Stimulated activated CD4-positive, alpha-beta T cell treated with anti-CD3 and anti-CD28 coated beads, TNF-alpha, amount 100 ng/mL, for 1 hour (primary cell): ENCODE measurements at regions not wholly inside any gene's neighbourhood (a gene's known extent, or its start where the extent isn't known, plus 50 kb on each side); places are given as distances from the start of the nearest gene placed in this dataset.
"Not testable (repeated sequence)": the region's sequence is repeated elsewhere in the genome, so short reads cannot be mapped to it uniquely, and the experiment has no call there.

ENCODE experiments used
- DNase-seq, 3 donors: peaks; one replicate each; pipeline ENCODE4 v3.0.0-alpha.2; 2020; ENCODE audit warnings: low read depth in 3 of 3, low spot score in 1 of 3

DNA sequence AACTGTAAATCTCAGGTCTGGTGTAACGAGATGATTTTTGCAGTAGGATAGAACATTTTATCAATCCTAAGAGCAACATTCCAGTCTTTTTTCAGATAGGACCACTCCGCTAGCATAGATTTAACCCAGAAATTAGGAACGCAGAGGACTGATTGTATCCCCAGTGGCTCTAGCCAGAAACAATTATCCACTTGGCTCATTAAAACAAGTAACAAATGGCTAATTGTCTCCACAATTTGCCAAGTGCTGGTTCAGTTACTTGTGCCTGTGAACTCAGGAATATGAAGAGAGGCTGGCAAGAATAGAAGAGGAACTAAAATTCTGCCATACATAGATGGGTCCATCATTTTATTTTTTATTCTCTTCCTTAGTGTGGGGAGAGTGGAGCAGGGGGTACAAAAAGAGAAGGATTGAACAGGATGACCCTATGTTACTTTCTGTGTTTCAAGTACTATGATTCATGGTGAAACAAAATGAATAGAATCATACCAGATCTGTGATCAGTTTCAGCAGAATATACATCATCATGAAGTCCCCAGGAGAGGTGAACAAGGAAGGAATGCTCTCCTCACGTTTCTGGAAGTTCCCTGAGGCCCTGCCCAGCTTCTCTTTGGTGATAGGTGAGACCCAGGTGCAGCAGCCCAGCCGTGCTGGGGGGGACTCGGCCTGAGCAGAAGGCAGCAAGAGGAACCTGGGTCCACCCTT lies 121.6 kb downstream of the ARL4C start:
- DNase-seq = no peak

- no peak for DNase-seq
Measured at GRCh38 chr2:234374736-234375135, 122.1 kb downstream of the ARL4C start.

- no peak for DNase-seq
Measured at GRCh38 chr2:234374150-234374508, 122.8 kb downstream of the ARL4C start.

GRCh38 chr2:234373481-234374149 lies 123.3 kb downstream of the ARL4C start:
- DNase-seq = no peak

DNA sequence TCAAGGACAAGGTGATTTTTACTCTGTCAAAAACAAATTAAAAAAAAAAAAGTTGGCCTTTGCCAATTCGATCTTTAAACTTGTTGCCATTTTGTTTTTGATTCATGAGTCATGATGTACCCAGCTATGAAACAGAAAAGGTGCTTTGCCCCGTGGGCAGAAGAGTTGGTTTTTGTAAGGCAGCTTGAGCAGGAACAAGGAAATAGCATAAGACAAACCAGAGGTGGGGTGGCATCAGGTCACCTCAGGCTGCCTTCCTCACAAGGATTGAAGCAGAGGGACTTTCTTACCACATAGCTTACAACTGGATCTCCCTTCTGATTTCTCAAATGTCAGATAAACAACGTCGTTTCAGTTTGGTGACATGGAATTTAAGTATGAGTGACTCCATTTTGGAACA lies 123.8 kb downstream of the ARL4C start:
- no peak for DNase-seq

DNA sequence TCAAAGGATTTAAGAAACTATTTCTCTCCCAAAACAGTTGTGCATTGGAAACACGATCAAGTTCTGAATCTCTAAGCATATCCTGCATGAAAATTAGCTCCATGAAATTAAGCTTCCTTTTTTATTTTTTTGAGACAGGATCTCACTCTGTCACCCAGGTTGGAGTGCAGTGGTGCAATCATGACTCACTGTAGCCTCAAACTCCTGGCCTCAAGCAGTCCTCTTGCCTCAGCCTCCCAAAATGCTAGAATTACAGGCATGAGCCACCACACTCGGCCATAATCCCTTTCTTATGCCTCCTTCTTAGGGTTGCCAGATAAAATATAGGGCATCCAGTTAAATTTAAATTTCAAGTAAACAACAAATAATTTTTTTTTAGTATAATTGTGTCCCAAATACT lies 124.4 kb downstream of the ARL4C start:
- DNase-seq = no peak

DNA sequence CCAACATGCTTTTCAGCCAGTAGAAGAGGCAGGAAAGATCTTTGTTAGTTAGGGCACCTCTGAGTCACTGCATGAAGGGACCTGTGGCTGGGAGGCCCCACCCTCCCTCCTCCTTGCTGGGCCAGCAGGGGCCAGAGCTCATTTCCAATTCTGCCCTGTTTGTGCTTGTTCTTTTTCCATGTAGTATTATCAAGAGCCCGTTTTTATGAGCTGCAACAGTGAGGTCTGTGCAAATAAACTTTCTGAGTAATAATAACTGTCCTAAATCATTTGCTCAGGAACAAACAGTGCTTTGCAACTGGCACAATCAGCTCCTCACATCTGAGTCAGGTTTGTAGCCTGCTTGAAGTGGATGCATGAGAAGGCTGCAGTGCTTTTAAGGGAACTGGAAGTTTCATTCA lies 128.0 kb downstream of the ARL4C start:
- peak; percentile 13 to 26 (median 24) for DNase-seq

GRCh38 chr2:234366891-234367290 lies 130.0 kb downstream of the ARL4C start:
- DNase-seq = no peak

GRCh38 chr2:234364661-234365060 lies 132.2 kb downstream of the ARL4C start:
- DNase-seq = no peak

GRCh38 chr2:234363647-234364294 lies 133.1 kb downstream of the ARL4C start:
- DNase-seq = no peak

- DNase-seq = no peak
Measured at GRCh38 chr2:234363011-234363487, 133.8 kb downstream of the ARL4C start.

- DNase-seq = not testable (repeated sequence)
Measured at GRCh38 chr2:234360313-234360975, 136.4 kb downstream of the ARL4C start.

DNA sequence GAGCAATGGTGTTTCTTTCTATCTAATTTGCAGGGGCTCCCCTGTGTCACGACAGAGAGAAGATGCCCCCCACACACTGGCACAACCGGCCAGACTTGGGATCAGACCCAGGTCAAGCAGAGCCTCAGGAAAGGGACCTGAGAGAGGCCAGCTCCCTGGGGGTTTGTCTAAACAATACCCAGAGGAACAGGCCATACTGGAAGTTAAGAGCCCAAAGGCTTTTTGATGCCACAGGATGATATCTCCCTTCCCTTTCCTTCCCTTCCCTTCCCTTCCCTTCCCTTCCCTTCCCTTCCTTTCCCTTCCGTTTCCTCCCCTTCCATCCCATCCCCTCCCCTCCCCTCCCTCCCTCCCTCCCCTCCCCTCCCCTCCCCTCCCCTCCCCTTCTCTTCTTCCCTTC lies 139.2 kb downstream of the ARL4C start:
- DNase-seq = no peak

- no peak for DNase-seq
Measured at GRCh38 chr2:234355808-234356365, 141.0 kb downstream of the ARL4C start.

DNA sequence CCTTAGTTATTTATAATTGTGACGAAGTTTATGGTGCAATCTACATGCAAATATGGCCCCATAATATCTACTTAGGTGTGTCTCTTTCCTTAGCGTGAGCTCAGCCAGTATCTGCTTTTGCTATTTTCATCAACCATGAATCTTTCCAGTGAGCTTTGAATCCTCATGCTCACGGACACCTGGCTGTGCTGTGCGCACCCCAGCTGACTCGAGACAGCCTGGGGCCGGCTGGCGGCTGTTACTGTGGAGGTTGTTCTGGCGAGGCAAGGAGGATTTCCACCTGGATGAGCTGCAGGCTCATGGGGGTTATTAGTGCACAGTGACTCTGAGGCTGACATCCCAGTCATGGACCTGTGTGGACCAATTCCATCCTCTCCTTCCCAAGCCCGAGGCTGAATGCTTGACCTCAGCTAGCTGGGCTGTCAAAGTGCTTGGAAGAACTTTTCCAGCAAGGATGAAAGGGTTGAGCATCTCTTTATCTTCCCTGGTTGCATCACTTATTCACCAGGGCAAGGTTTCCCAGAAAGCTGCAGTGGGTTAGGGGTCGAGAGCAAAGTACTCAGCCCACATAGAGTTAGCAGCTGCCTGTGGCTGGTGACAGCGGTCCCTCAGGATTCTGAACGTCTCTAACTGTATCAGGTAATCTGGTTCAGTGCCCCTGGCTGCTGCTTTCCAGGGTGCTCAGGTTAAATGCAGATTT lies 141.7 kb downstream of the ARL4C start:
- DNase-seq = no peak

DNA sequence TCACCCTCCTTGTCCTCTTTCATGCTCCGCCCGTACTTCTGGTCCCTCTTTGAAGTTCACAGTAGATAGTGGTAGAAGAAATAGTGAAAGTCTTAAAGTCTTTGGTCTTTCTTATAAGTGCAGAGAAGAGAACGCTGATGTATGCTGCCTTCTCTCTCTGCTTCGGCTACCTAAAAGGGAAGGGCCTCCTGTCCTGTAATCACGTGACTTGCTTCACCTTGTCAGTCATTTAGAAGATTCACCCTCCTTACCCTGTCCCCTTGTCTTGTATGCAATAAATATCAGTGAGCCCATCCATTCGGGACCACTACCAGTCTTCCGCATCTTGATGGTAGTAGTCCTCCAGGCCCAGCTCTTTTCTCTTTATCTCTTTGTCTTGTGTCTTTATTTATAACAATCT lies 144.6 kb downstream of the ARL4C start:
- no peak for DNase-seq

- not testable (repeated sequence) for DNase-seq
Measured at GRCh38 chr2:234351866-234352265, 145.0 kb downstream of the ARL4C start.

DNA sequence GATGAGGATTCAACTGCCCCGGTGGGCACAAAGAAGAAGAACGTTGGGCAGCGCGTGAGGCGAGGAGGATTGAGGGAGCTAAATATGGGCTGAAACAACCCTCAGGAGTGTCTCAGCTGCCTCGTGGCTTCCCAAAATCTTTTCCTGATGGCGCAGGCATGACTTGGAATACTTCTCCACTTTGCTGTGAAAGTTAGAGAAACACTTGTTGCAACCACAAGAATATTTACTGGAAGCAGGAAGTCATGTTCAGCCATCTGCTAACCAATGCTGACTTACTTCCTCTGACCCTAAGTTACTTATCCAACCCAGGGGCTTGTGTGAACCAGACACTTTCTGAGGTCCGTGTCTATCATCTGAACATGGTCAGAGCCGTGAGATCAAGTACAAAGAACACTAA lies 148.8 kb downstream of the ARL4C start:
- DNase-seq = no peak

DNA sequence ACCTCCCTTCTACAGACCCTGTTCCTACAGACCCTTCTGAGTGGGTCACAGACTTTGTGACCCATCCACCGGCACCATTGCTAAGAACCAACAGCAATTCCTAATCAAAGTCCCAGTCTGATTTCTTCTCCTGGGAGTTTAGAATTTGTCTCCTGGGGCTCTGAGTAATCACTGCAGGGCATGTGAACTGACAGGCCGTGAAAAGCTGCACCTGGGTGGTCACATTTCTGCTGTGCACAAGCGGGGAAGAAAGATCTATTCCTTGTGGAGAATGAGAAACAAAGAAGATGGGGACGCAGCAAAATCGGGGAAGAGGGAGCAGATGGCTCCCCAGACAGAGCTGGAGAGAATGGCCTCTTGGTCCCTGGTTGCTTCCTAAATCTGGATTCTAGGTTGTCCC lies 151.0 kb downstream of the ARL4C start:
- no peak for DNase-seq

DNA sequence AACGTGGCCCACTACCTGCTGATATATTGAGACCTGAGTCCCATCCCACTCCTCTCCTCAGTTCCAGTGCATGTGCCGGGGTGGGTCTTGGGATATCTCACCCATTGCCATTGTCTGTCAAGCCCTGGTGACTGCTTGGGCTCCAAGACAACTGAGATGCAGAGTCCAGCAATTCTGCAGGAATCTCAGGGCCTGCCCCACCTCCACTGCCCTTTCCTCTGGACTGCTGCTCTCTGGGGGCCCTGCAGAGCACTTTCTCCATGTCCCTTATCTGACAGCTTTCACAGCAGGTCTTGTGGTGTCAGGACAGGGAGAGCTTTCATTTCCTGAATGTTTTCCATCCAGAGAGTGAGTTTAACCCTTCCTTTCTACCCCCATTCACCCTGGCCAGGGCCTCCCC lies 152.9 kb downstream of the ARL4C start:
- no peak for DNase-seq

DNA sequence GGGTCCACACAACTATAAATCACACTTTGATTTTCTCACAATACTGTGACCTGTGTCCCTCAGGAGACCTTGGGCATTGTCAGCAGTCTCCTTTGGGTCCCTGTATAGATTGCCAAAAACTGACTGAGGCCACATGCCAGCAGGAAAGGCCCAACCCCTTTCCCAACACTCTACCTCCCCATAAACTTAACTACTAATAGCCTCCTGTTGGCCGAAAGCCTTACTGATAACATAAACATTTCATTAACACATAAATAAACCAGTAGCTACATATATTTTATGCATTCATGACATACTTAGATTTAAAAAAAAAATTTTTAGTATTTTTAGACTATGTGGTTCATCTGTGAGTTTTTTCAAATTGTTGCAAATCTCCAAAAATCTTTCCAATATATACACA lies 153.5 kb downstream of the ARL4C start:
- no peak for DNase-seq
